GM23338 (cell line): ENCODE measurements at regions not wholly inside any gene's neighbourhood (a gene's known extent, or its start where the extent isn't known, plus 50 kb on each side); places are given as distances from the start of the nearest gene placed in this dataset.

Experiments used
- ATAC-seq: fragments of 200-7000 bp; cut with Tn5 transposase; 3 replicates; pipeline ENCODE4 v1.9.1; 2020
- DNase-seq: peaks from one replicate; pipeline ENCODE4 v3.0.0-alpha.2; 2015; ENCODE audit warnings: low spot score
- H2AFZ ChIP-seq: fragments of 200-600 bp; sonication (generic); 2 replicates; pipeline ENCODE4 v1.8.0; 2016; ENCODE audit warnings: antibody characterized with exemption, mild to moderate bottlenecking, moderate library complexity
- H3F3A ChIP-seq: fragments of 200-600 bp; sonication (generic); replicated peaks from 2 replicates; pipeline ENCODE4 v1.8.0; 2017; ENCODE audit warnings: antibody characterized with exemption, mixed run types, low read depth
- H3K27ac ChIP-seq: fragments of 200-600 bp; sonication (generic); 2 replicates; pipeline ENCODE4 v1.6.1; 2016; ENCODE audit warnings: low read depth
- H3K27me3 ChIP-seq: fragments of 200-600 bp; sonication (generic); 2 replicates; pipeline ENCODE4 v1.8.0; 2016; ENCODE audit warnings: mild to moderate bottlenecking, mixed run types, moderate library complexity; ENCODE audit not compliant: insufficient read depth
- H3K36me3 ChIP-seq: fragments of 200-600 bp; sonication (generic); 2 replicates; pipeline ENCODE4 v1.8.0; 2016; ENCODE audit warnings: mild to moderate bottlenecking; ENCODE audit not compliant: insufficient read depth
- H3K4me1 ChIP-seq: fragments of 200-600 bp; sonication (generic); 2 replicates; pipeline ENCODE4 v1.8.0; 2016; ENCODE audit warnings: mild to moderate bottlenecking, moderate library complexity; ENCODE audit not compliant: insufficient read depth
- H3K4me2 ChIP-seq: fragments of 200-600 bp; sonication (generic); 2 replicates; pipeline ENCODE4 v1.7.1; 2017; ENCODE audit warnings: mixed run types
- H3K4me3 ChIP-seq: fragments of 200-600 bp; sonication (generic); 2 replicates; pipeline ENCODE4 v1.6.1; 2016; ENCODE audit warnings: mixed run types
- H3K79me2 ChIP-seq: fragments of 200-600 bp; sonication (generic); replicated peaks from 2 replicates; pipeline ENCODE4 v1.8.0; 2017; ENCODE audit warnings: mild to moderate bottlenecking; ENCODE audit not compliant: insufficient read depth
- H3K9me2 ChIP-seq: fragments of 200-600 bp; sonication (generic); 2 replicates; pipeline ENCODE4 v1.8.0; 2017; ENCODE audit not compliant: insufficient read depth
- H4K20me1 ChIP-seq: fragments of 200-600 bp; sonication (generic); replicated peaks from 2 replicates; pipeline ENCODE4 v1.8.0; 2017; ENCODE audit warnings: mild to moderate bottlenecking; ENCODE audit not compliant: insufficient read depth
- H3K27ac Mint-ChIP-seq: 2 replicates; pipeline ENCODE4 v1.8.0; 2020; ENCODE audit warnings: inconsistent platforms, mild to moderate bottlenecking, moderate library complexity, mixed read lengths
- H3K27me3 Mint-ChIP-seq: 3 replicates; pipeline ENCODE4 v1.8.0; 2022; ENCODE audit warnings: low read depth, mild to moderate bottlenecking, moderate library complexity, mixed read lengths, inconsistent platforms; ENCODE audit not compliant: insufficient read depth, poor library complexity
- H3K36me3 Mint-ChIP-seq: 3 replicates; pipeline ENCODE4 v1.8.0; 2021; ENCODE audit warnings: low read depth, mild to moderate bottlenecking, inconsistent platforms, moderate library complexity, mixed read lengths
- H3K4me1 Mint-ChIP-seq: 3 replicates; pipeline ENCODE4 v1.8.0; 2020; ENCODE audit warnings: mild to moderate bottlenecking, inconsistent platforms, mixed read lengths
- H3K4me3 Mint-ChIP-seq: 3 replicates; pipeline ENCODE4 v1.8.0; 2021; ENCODE audit warnings: moderate library complexity, mild to moderate bottlenecking, inconsistent platforms, mixed read lengths
- H3K9me3 Mint-ChIP-seq: 3 replicates; pipeline ENCODE4 v1.8.0; 2020; ENCODE audit warnings: moderate library complexity, mild to moderate bottlenecking, inconsistent platforms, mixed read lengths
- CREB1 ChIP-seq: fragments of 250-450 bp; sonication (Bioruptor Pico); IDR thresholded peaks from 2 replicates; pipeline ENCODE4 v1.5.0; 2020; ENCODE audit warnings: low read depth, mild to moderate bottlenecking, moderate library complexity
- EZH2phosphoT487 ChIP-seq: fragments of 200-600 bp; sonication (generic); IDR thresholded peaks from one replicate; pipeline ENCODE4 v1.8.1; 2018; ENCODE audit warnings: antibody characterized with exemption; ENCODE audit not compliant: unreplicated experiment
- ZNF462 ChIP-seq: fragments of 250-450 bp; sonication (Bioruptor Pico); IDR thresholded peaks from 2 replicates; pipeline ENCODE4 v1.5.0; 2020; ENCODE audit warnings: mild to moderate bottlenecking, moderate library complexity
- TF ChIP-seq, protein P1 (sequence below), 2 experiments: fragments of 200-600 bp in 1 of 2; sonication (generic) in 1 of 2; conservative IDR thresholded peaks; 2 replicates each; pipeline versions ENCODE4 v1.5.1 to v1.6.1; 2016 to 2017; ENCODE audit warnings: antibody characterized with exemption in 2 of 2, low read depth in 2 of 2, mild to moderate bottlenecking in 2 of 2, moderate library complexity in 1 of 2

DNA sequence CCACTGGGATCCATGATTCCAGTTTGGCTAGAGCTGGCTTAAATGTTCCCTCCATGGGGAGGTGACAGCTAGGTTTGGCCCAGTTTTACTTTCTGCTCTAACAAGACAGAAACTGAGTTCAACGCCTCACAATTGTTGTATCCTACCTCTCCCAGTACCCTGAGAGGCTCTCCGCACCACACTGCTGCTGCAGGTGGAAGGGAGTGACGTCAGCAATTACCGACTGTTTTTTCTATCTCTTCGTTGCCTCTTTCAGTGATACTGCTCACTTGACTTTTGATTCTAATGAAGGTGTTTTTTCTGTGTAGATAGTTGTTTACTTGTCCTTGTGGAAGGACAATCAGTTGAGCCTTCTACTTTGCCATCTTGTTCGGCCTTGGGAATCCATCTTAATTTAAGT lies 204.9 kb upstream of the DUSP10 start (continued):
- TF ChIP-seq ZNF462, result no peak
- no peak for TF ChIP-seq CREB1 (CRISPR knock-in tag)

GRCh38 chr1:221945669-221946068 lies 203.8 kb upstream of the DUSP10 start:
- Histone ChIP-seq H3F3A (no peaks in the 10 kb centered on the region), H3K4me2 (no peak overlapping the region), H3K27ac (no peak overlapping the region), H3K27me3 (no peaks in the 10 kb centered on the region), H4K20me1 (no peaks in the 10 kb centered on the region), H3K9me2 (peaks cover 17% of the 10 kb centered on the region; the same call in 1 of the 2 replicates), H3K4me1 (no peaks in the 10 kb centered on the region), H2AFZ (no peak overlapping the region), H3K79me2 (no peaks in the 10 kb centered on the region), H3K36me3 (no peaks in the 10 kb centered on the region), H3K4me3 (no peak overlapping the region)
- no peak overlapping the region for H3K4me3 Mint-ChIP-seq
- H3K27ac Mint-ChIP-seq, result no peak overlapping the region
- TF ChIP-seq EZH2phosphoT487, result no peak
- TF ChIP-seq, protein P1, sequence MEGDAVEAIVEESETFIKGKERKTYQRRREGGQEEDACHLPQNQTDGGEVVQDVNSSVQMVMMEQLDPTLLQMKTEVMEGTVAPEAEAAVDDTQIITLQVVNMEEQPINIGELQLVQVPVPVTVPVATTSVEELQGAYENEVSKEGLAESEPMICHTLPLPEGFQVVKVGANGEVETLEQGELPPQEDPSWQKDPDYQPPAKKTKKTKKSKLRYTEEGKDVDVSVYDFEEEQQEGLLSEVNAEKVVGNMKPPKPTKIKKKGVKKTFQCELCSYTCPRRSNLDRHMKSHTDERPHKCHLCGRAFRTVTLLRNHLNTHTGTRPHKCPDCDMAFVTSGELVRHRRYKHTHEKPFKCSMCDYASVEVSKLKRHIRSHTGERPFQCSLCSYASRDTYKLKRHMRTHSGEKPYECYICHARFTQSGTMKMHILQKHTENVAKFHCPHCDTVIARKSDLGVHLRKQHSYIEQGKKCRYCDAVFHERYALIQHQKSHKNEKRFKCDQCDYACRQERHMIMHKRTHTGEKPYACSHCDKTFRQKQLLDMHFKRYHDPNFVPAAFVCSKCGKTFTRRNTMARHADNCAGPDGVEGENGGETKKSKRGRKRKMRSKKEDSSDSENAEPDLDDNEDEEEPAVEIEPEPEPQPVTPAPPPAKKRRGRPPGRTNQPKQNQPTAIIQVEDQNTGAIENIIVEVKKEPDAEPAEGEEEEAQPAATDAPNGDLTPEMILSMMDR (conservative IDR thresholded peaks at IDR 0.05; ENCODE audit: low read depth in 2 of 2), result peak; percentile 18 to 29; a peak in 3 of 4 replicates
- H3K36me3 Mint-ChIP-seq, result no peaks in the 10 kb centered on the region
- ATAC-seq (peak; percentile 40; the same call in 2 of the 3 replicates), DNase-seq (no peak)
- peaks cover 8% of the 10 kb centered on the region; the same call in 2 of the 3 replicates for H3K9me3 Mint-ChIP-seq
- peaks cover 7% of the 10 kb centered on the region for H3K27me3 Mint-ChIP-seq
- no peaks in the 10 kb centered on the region for H3K4me1 Mint-ChIP-seq
